ENCODE measurements at regions not wholly inside any gene's neighbourhood (a gene's known extent, or its start where the extent isn't known, plus 50 kb on each side); places are given as distances from the start of the nearest gene placed in this dataset.

- TF ChIP-seq, protein P1, sequence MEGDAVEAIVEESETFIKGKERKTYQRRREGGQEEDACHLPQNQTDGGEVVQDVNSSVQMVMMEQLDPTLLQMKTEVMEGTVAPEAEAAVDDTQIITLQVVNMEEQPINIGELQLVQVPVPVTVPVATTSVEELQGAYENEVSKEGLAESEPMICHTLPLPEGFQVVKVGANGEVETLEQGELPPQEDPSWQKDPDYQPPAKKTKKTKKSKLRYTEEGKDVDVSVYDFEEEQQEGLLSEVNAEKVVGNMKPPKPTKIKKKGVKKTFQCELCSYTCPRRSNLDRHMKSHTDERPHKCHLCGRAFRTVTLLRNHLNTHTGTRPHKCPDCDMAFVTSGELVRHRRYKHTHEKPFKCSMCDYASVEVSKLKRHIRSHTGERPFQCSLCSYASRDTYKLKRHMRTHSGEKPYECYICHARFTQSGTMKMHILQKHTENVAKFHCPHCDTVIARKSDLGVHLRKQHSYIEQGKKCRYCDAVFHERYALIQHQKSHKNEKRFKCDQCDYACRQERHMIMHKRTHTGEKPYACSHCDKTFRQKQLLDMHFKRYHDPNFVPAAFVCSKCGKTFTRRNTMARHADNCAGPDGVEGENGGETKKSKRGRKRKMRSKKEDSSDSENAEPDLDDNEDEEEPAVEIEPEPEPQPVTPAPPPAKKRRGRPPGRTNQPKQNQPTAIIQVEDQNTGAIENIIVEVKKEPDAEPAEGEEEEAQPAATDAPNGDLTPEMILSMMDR (IDR thresholded peaks at IDR 0.05) = no peak
- TF ChIP-seq POLR2A (IDR thresholded peaks at IDR 0.05) = no peak
Observed at GRCh38 chr9:89835666-89836065, 230.9 kb downstream of the GADD45G start.

Data from testis (tissue), 2 donors.